PC-9 (cell line): ENCODE measurements at regions not wholly inside any gene's neighbourhood (a gene's known extent, or its start where the extent isn't known, plus 50 kb on each side); places are given as distances from the start of the nearest gene placed in this dataset.
"Not testable (repeated sequence)": the region's sequence is repeated elsewhere in the genome, so short reads cannot be mapped to it uniquely, and the experiment has no call there.

ENCODE experiments used
- CTCF ChIP-seq: fragments of 200-600 bp; sonication (generic); conservative IDR thresholded peaks from 2 replicates; pipeline ENCODE4 v1.6.1; 2017; ENCODE audit warnings: mixed run types, antibody characterized with exemption, mild to moderate bottlenecking, moderate library complexity
- EZH2 ChIP-seq: fragments of 200-600 bp; sonication (generic); IDR thresholded peaks from 2 replicates; pipeline ENCODE4 v1.8.0; 2017; ENCODE audit warnings: antibody characterized with exemption, low read depth

GRCh38 chr17:16885204-16885603, 86.7 kb downstream of the TNFRSF13B start:
- TF ChIP-seq CTCF, EZH2: not testable (repeated sequence)
